ENCODE measurements at regions not wholly inside any gene's neighbourhood (a gene's known extent, or its start where the extent isn't known, plus 50 kb on each side); places are given as distances from the start of the nearest gene placed in this dataset.

DNA sequence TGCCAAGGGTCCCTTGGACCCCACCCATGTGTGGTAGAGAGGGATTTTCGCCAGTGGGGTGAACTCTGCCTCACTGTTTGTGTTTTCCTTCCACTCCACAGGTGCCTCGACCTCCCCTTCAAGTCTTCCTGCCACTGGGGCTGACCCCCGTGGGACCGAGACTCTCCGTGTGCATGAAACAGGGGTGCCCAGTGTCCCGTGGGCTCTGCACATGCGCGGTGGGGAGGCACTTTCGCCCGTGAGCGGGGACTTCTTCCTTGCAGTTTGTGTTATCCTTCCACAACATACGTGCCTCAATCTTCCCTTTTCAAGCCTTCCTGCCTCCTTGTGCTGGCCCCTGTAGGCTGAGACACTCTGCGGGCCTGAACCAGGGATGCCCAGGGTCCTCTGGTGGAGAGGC, 362.4 kb downstream of the ALG10 start:
- H3K4me3 ChIP-seq (ENCODE audit: low read depth, low read length), result no peak overlapping the region
- TF ChIP-seq MYC (IDR thresholded peaks at IDR 0.05; ENCODE audit: low read depth, low read length), result no peak
- TF ChIP-seq, protein P1, sequence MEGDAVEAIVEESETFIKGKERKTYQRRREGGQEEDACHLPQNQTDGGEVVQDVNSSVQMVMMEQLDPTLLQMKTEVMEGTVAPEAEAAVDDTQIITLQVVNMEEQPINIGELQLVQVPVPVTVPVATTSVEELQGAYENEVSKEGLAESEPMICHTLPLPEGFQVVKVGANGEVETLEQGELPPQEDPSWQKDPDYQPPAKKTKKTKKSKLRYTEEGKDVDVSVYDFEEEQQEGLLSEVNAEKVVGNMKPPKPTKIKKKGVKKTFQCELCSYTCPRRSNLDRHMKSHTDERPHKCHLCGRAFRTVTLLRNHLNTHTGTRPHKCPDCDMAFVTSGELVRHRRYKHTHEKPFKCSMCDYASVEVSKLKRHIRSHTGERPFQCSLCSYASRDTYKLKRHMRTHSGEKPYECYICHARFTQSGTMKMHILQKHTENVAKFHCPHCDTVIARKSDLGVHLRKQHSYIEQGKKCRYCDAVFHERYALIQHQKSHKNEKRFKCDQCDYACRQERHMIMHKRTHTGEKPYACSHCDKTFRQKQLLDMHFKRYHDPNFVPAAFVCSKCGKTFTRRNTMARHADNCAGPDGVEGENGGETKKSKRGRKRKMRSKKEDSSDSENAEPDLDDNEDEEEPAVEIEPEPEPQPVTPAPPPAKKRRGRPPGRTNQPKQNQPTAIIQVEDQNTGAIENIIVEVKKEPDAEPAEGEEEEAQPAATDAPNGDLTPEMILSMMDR (IDR thresholded peaks at IDR 0.05; ENCODE audit: low read depth, low read length), result no peak
- no peak for TF ChIP-seq POLR2A (IDR thresholded peaks at IDR 0.05; ENCODE audit: extremely low read depth, insufficient read length)
- TF ChIP-seq, protein P2, sequence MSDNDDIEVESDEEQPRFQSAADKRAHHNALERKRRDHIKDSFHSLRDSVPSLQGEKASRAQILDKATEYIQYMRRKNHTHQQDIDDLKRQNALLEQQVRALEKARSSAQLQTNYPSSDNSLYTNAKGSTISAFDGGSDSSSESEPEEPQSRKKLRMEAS (IDR thresholded peaks at IDR 0.05; ENCODE audit: low read depth, low read length), result no peak
- DNase-seq (ENCODE audit: low read depth), result no peak

DNA sequence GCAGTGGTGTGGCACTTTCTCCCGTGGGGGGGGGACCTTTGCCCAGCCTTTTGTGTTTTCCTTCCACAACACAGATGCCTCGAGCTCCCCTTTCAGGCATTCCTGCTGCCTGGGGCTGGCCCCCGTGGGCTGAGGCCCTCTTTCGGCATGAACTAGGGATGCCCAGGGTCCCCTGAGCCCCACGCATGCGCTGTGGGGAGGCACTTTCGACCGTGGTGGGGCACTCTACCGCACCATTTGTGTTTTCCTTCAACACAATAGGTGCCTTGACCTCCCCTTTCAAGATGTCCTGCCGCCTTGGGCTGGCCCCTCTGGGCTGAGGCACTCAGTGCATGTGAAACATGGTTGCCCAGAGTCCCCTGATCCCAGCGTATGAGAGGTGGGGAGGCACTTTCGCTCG, 363.7 kb downstream of the ALG10 start:
- TF ChIP-seq POLR2A (IDR thresholded peaks at IDR 0.05; ENCODE audit: extremely low read depth, insufficient read length) (no peak), MYC (IDR thresholded peaks at IDR 0.05; ENCODE audit: low read depth, low read length) (no peak)
- TF ChIP-seq, protein P1 (IDR thresholded peaks at IDR 0.05; ENCODE audit: low read depth, low read length), result no peak
- TF ChIP-seq, protein P2 (IDR thresholded peaks at IDR 0.05; ENCODE audit: low read depth, low read length), result no peak
- no peak for DNase-seq (ENCODE audit: low read depth)
- no peak overlapping the region for H3K4me3 ChIP-seq (ENCODE audit: low read depth, low read length)

DNA sequence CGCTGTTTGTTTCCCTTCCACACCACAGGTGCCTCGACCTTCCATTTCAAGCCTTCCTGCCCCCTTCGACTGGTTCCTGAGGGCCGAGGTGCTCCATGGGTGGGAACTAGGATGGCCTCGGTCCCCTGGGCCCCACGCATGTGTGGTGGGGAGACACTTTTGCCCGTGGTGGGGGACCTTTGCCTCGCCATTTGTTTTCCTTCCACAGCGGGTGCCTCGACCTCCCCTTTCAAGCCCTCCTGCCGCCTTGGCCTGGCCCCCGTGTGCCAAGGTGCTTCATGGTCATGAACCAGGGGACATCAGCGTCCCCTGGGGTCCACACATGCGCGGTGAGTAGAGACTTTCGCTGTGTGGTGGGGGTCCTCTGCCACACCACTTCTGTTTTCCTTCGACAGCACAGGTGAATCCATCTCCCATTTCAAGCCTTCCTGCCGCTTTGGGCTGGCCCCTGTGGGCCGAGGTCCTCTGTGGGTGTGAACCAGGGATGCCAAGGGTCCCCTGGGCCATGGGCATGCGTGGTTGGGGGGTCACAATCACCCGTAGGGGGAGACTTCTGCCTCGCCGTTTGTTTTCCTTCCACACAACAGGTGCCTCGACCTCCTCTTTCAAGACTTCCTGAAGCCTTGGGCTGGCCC, 364.4 kb downstream of the ALG10 start:
- H3K4me3 ChIP-seq (ENCODE audit: low read depth, low read length), result no peak overlapping the region
- no peak for DNase-seq (ENCODE audit: low read depth)
- TF ChIP-seq, protein P2 (IDR thresholded peaks at IDR 0.05; ENCODE audit: low read depth, low read length), result no peak
- TF ChIP-seq, protein P1 (IDR thresholded peaks at IDR 0.05; ENCODE audit: low read depth, low read length), result no peak
- TF ChIP-seq POLR2A (IDR thresholded peaks at IDR 0.05; ENCODE audit: extremely low read depth, insufficient read length), result no peak
- TF ChIP-seq MYC (IDR thresholded peaks at IDR 0.05; ENCODE audit: low read depth, low read length), result no peak

DNA sequence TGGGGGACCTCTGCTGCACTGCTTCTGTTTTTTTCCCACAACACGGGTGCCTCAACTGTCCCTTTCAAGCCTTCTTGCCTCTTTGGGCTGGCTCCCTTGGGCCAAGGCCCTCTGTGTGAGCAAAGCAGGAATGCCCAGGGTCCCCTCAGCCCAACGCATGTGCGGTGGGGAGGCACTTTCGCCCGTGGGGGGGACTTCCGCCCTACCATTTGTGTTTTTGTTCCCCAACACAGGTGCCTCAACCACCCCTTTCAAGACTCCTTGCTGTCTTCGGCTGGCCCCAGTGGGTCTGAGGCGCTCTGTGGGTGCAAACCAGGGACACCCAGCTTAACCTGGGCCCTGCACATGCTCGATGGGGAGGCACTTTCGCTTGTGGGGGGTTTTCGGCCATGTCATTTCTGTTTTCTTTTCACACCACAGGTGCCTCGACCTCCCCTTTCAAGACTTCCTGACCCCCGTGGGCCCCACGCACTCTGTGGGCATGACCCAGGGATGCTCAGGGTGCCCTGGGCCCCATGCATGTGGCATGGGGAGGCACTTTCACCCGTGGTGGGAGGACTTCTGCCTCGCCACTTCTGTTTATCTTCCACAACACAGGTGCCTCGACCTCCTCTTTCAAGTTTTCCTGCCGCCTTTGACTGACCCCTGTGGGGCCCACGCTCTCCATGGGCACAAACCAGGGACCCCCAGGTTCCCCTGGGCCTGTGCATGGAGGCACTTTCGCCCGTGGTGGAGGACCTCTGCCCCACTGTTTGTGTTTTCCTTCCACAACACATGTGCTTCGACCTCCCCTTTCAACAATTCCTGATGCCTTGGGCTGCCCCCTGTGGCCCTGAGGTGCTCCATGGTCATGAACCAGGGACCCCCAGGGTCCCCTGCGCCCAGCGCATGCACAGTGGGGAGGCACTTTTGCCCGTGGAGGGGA, 365.7 kb downstream of the ALG10 start:
- DNase-seq (ENCODE audit: low read depth), result no peak
- H3K4me3 ChIP-seq (ENCODE audit: low read depth, low read length), result no peak overlapping the region
- TF ChIP-seq, protein P1 (IDR thresholded peaks at IDR 0.05; ENCODE audit: low read depth, low read length), result no peak
- TF ChIP-seq MYC (IDR thresholded peaks at IDR 0.05; ENCODE audit: low read depth, low read length), result no peak
- TF ChIP-seq POLR2A (IDR thresholded peaks at IDR 0.05; ENCODE audit: extremely low read depth, insufficient read length), result no peak
- TF ChIP-seq, protein P2 (IDR thresholded peaks at IDR 0.05; ENCODE audit: low read depth, low read length), result no peak

DNA sequence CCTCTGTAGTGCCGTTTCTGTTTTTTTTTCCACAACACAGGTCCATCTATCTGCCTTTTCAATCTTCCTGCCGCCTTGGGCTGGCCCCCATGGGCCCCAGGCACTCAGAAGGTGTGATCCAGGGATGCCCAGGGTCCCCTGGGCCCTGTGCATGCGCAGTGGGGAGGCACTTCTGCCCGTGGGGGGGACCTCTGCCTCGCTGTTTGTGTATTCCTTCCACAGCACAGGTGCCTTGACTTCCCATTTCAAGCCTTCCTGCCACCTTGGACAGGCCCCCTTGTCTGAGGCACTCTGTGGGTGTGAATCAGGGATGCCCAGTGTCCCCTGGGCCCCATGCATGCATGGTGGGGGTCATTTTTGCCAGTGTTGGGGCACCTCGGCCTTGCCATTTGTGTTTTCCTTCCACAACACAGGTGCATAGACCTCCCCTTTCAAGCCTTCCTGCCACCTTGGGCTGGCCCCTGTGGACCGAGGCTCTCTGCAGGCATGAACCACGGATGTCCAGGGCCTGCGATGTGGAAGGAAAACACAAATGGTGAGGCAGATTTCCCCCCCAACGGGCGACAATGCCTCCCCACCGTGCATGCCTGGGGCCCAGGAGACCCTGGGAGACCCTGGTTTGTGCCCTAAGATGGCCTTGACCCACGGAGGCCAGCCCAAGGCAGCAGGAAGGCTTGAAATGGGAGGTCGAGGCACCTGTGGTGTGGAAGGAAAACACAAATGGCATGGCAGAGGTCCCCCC, 366.5 kb downstream of the ALG10 start:
- H3K4me3 ChIP-seq (ENCODE audit: low read depth, low read length), result no peak overlapping the region
- no peak for DNase-seq (ENCODE audit: low read depth)
- TF ChIP-seq, protein P1 (IDR thresholded peaks at IDR 0.05; ENCODE audit: low read depth, low read length), result no peak
- no peak for TF ChIP-seq MYC (IDR thresholded peaks at IDR 0.05; ENCODE audit: low read depth, low read length)
